ENCODE measurements at regions not wholly inside any gene's neighbourhood (a gene's known extent, or its start where the extent isn't known, plus 50 kb on each side); places are given as distances from the start of the nearest gene placed in this dataset.

GRCh38 chr9:1647776-1648175 lies 367.4 kb upstream of the SMARCA2 start:
- Histone ChIP-seq H3K36me3 (no peaks in the 10 kb centered on the region), H3K27ac (no peak overlapping the region), H3K4me1 (no peaks in the 10 kb centered on the region), H3K4me3 (no peak overlapping the region), H3K27me3 (no peaks in the 10 kb centered on the region), H3K9me3 (no peaks in the 10 kb centered on the region)
- intact Hi-C loops (cut with DNase I), result no loop called here
- DNase-seq (peak in 1 of 4 donors; percentile 35), ATAC-seq (peak; percentile 81)
- TF ChIP-seq, protein P1, sequence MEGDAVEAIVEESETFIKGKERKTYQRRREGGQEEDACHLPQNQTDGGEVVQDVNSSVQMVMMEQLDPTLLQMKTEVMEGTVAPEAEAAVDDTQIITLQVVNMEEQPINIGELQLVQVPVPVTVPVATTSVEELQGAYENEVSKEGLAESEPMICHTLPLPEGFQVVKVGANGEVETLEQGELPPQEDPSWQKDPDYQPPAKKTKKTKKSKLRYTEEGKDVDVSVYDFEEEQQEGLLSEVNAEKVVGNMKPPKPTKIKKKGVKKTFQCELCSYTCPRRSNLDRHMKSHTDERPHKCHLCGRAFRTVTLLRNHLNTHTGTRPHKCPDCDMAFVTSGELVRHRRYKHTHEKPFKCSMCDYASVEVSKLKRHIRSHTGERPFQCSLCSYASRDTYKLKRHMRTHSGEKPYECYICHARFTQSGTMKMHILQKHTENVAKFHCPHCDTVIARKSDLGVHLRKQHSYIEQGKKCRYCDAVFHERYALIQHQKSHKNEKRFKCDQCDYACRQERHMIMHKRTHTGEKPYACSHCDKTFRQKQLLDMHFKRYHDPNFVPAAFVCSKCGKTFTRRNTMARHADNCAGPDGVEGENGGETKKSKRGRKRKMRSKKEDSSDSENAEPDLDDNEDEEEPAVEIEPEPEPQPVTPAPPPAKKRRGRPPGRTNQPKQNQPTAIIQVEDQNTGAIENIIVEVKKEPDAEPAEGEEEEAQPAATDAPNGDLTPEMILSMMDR (IDR thresholded peaks at IDR 0.05), result no peak

DNA sequence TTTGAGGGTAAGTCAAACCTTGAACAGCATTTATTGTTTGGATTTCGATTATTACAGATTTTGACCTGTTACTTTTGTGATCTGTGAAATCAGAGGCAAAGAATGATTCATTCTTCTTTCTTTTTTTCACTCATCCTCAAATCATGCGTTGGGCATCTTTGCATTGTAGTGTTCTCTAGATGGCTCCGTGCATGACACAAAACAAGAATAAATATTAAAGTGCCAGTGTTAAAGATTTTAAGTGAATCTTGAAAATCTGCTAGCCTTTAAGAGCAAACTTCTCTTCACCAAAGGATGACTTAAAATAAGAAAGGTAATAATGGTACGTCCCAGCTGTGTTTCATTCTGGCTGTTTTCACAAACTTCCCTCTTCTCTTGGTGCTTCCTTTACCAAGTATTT lies 361.9 kb upstream of the SMARCA2 start:
- Histone ChIP-seq H3K36me3 (no peaks in the 10 kb centered on the region), H3K27ac (no peak overlapping the region), H3K27me3 (no peaks in the 10 kb centered on the region), H3K4me3 (no peak overlapping the region), H3K4me1 (no peaks in the 10 kb centered on the region), H3K9me3 (no peaks in the 10 kb centered on the region)
- TF ChIP-seq, protein P1 (IDR thresholded peaks at IDR 0.05), result no peak
- DNase-seq, result no peak
- intact Hi-C loops (cut with DNase I), result no loop called here
- ATAC-seq, result no peak

DNA sequence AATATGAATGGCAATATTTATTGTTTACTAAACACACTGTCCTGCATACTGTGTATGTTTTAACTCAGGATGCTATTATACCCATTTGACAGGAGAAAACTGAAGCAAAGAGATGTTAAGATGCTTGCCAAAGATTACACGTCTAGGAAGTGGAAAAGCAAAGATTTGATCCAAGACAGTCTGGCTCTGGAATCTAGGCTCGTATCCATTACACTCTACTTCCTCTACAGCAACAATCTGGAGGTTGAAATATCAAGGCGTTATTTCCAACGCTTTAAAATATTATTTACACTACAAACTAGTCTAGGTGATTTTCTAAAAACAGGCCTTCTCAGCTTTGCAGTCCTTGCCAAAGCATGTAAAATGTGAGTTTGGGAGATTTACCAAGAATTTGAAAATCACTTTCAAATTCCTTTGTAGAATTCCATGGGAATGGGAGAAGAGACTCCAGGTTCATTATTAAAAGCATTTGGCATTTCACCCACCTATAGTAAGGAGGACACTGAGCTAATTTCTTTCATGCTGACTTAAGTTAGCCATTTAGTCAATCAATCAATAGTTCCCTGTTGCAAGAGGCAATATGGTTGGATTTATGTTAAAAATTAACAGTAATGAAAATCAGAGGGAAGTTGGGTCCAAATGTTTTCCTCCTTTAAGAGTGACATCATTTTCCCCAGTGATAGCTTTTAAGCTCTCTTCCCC lies 356.3 kb upstream of the SMARCA2 start:
- Histone ChIP-seq H3K36me3 (no peaks in the 10 kb centered on the region), H3K4me1 (no peaks in the 10 kb centered on the region), H3K4me3 (no peak overlapping the region), H3K27ac (no peak overlapping the region), H3K27me3 (no peaks in the 10 kb centered on the region), H3K9me3 (no peaks in the 10 kb centered on the region)
- intact Hi-C loops (cut with DNase I), result no loop called here
- no peak for ATAC-seq
- TF ChIP-seq, protein P1 (IDR thresholded peaks at IDR 0.05), result no peak
- no peak for DNase-seq

DNA sequence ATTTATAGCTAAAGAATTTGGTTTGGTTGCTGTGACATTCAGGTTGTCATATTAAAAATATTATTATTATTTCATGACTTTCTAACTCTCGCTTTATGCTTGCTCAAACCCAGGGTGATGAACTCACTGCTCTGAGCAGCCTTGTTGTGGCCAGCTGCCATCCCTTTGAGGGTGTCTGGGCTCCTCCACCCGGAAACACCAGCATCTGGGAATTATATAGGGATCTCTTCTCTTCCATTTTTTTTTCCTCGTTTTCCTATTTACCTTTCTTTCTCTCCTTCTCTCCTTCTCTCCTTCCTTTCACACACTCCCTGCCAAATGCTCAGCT lies 355.8 kb upstream of the SMARCA2 start:
- H3K9me3 ChIP-seq, result peaks cover 0 to 1% of the 10 kb centered on the region in 2 donors
- H3K36me3 ChIP-seq, result no peaks in the 10 kb centered on the region
- TF ChIP-seq, protein P1 (IDR thresholded peaks at IDR 0.05), result no peak
- H3K4me3 ChIP-seq, result no peak overlapping the region
- intact Hi-C loops (cut with DNase I), result no loop called here
- H3K4me1 ChIP-seq, result no peaks in the 10 kb centered on the region
- no peaks in the 10 kb centered on the region for H3K27me3 ChIP-seq
- no peak overlapping the region for H3K27ac ChIP-seq
- DNase-seq (no peak), ATAC-seq (no peak)

GRCh38 chr9:1668441-1668840 lies 346.7 kb upstream of the SMARCA2 start:
- Histone ChIP-seq H3K4me3 (no peak overlapping the region), H3K9me3 (peaks cover 0 to 14% of the 10 kb centered on the region in 2 donors), H3K36me3 (no peaks in the 10 kb centered on the region), H3K27me3 (no peaks in the 10 kb centered on the region), H3K4me1 (no peaks in the 10 kb centered on the region), H3K27ac (no peak overlapping the region)
- DNase-seq (no peak), ATAC-seq (no peak)
- TF ChIP-seq, protein P1 (IDR thresholded peaks at IDR 0.05), result no peak
- intact Hi-C loops (cut with DNase I), result no loop called here

Measured in left lung (tissue), 4 donors.